ENCODE measurements at regions not wholly inside any gene's neighbourhood (a gene's known extent, or its start where the extent isn't known, plus 50 kb on each side); places are given as distances from the start of the nearest gene placed in this dataset.

- Histone ChIP-seq H2AK5ac (ENCODE audit: low read depth, low read length) (no peak overlapping the region), H2BK5ac (ENCODE audit: low read length) (no peak overlapping the region), H3K4me2 (ENCODE audit: insufficient read depth, low read length, poor library complexity, severe bottlenecking) (no peak overlapping the region), H2BK15ac (ENCODE audit: low read length) (no peak overlapping the region), H3K9ac (ENCODE audit: low read depth, low read length, poor library complexity) (no peak overlapping the region), H3K23ac (ENCODE audit: low read depth, low read length, poor library complexity) (no peak overlapping the region), H3K27me3 (ENCODE audit: control insufficient read depth in 3 of 3, insufficient read depth in 3 of 3, low read depth in 1 of 3, low read length in 3 of 3) (peaks cover 0 to 13% (median 0%) of the 10 kb centered on the region in 3 experiments), H3K4ac (ENCODE audit: low read length) (no peak overlapping the region), H3K14ac (ENCODE audit: low read length) (no peak overlapping the region), H4K8ac (ENCODE audit: low read depth, low read length) (no peak overlapping the region), H2BK12ac (ENCODE audit: low read length) (no peak overlapping the region), H3K27ac (replicated peaks; ENCODE audit: low read length) (no peak overlapping the region), H3K79me1 (ENCODE audit: low read depth, low read length) (no peaks in the 10 kb centered on the region), H3K4me3 (ENCODE audit: low read length in 2 of 2) (no peak overlapping the region), H2AFZ (ENCODE audit: low read length) (no peak overlapping the region), H3K4me1 (ENCODE audit: control insufficient read depth in 2 of 2, insufficient read depth in 1 of 2, low read depth in 1 of 2, low read length in 2 of 2) (no peaks in the 10 kb centered on the region), H3K18ac (ENCODE audit: low read length) (no peak overlapping the region), H2BK120ac (ENCODE audit: low read depth, low read length) (no peak overlapping the region), H4K91ac (ENCODE audit: low read depth, low read length, poor library complexity) (no peak overlapping the region), H3K36me3 (replicated peaks in 1 of 2; ENCODE audit: control insufficient read depth in 2 of 2, insufficient read depth in 2 of 2, low read length in 2 of 2) (no peaks in the 10 kb centered on the region), H3K9me3 (replicated peaks in 1 of 2; ENCODE audit: control insufficient read depth in 2 of 2, insufficient read depth in 1 of 2, low read depth in 1 of 2, low read length in 2 of 2) (no peaks in the 10 kb centered on the region)
- WGBS, 2 donors (ENCODE audit: extremely low coverage in 2 of 2, insufficient read length in 2 of 2, insufficient replicate concordance in 1 of 2) = no CpG with 5 or more reads among the region's 2 CpGs
- DNase-seq (ENCODE audit: low spot score) = no peak
These were observed 207.7 kb downstream of the BARHL2 start for GRCh38 chr1:90509225-90510048.

- Histone ChIP-seq H3K9me3 (replicated peaks in 1 of 2; ENCODE audit: control insufficient read depth in 2 of 2, insufficient read depth in 1 of 2, low read depth in 1 of 2, low read length in 2 of 2) (no peaks in the 10 kb centered on the region), H4K91ac (ENCODE audit: low read depth, low read length, poor library complexity) (no peak overlapping the region), H3K14ac (ENCODE audit: low read length) (no peak overlapping the region), H3K23ac (ENCODE audit: low read depth, low read length, poor library complexity) (no peak overlapping the region), H2AK5ac (ENCODE audit: low read depth, low read length) (no peak overlapping the region), H2BK5ac (ENCODE audit: low read length) (no peak overlapping the region), H4K8ac (ENCODE audit: low read depth, low read length) (no peak overlapping the region), H3K27me3 (ENCODE audit: control insufficient read depth in 3 of 3, insufficient read depth in 3 of 3, low read depth in 1 of 3, low read length in 3 of 3) (peaks cover 0 to 18% (median 0%) of the 10 kb centered on the region in 3 experiments), H3K4me1 (ENCODE audit: control insufficient read depth in 2 of 2, insufficient read depth in 1 of 2, low read depth in 1 of 2, low read length in 2 of 2) (no peaks in the 10 kb centered on the region), H3K36me3 (replicated peaks in 1 of 2; ENCODE audit: control insufficient read depth in 2 of 2, insufficient read depth in 2 of 2, low read length in 2 of 2) (no peaks in the 10 kb centered on the region), H3K9ac (ENCODE audit: low read depth, low read length, poor library complexity) (no peak overlapping the region), H3K4me3 (ENCODE audit: low read length in 2 of 2) (no peak overlapping the region), H3K27ac (replicated peaks; ENCODE audit: low read length) (no peak overlapping the region), H2AFZ (ENCODE audit: low read length) (no peak overlapping the region), H3K4me2 (ENCODE audit: insufficient read depth, low read length, poor library complexity, severe bottlenecking) (no peak overlapping the region), H2BK12ac (ENCODE audit: low read length) (peak overlapping the region; percentile 33), H3K4ac (ENCODE audit: low read length) (no peak overlapping the region), H3K18ac (ENCODE audit: low read length) (no peak overlapping the region), H2BK15ac (ENCODE audit: low read length) (no peak overlapping the region), H2BK120ac (ENCODE audit: low read depth, low read length) (no peak overlapping the region), H3K79me1 (ENCODE audit: low read depth, low read length) (no peaks in the 10 kb centered on the region)
- no CpG with 5 or more reads among the region's 2 CpGs for WGBS, 2 donors (ENCODE audit: extremely low coverage in 2 of 2, insufficient read length in 2 of 2, insufficient replicate concordance in 1 of 2)
- no peak for DNase-seq (ENCODE audit: low spot score)
These were observed 208.5 kb downstream of the BARHL2 start for GRCh38 chr1:90508376-90509167.

- no peak overlapping the region for H3K4me2 ChIP-seq (ENCODE audit: insufficient read depth, low read length, poor library complexity, severe bottlenecking)
- no peaks in the 10 kb centered on the region for H3K9me3 ChIP-seq (replicated peaks in 1 of 2; ENCODE audit: control insufficient read depth in 2 of 2, insufficient read depth in 1 of 2, low read depth in 1 of 2, low read length in 2 of 2)
- no peak overlapping the region for H2AFZ ChIP-seq (ENCODE audit: low read length)
- no peak overlapping the region for H3K14ac ChIP-seq (ENCODE audit: low read length)
- no peak overlapping the region for H3K9ac ChIP-seq (ENCODE audit: low read depth, low read length, poor library complexity)
- no peak overlapping the region for H3K27ac ChIP-seq (replicated peaks; ENCODE audit: low read length)
- no peak overlapping the region for H3K4me3 ChIP-seq (ENCODE audit: low read length in 2 of 2)
- no peak overlapping the region for H2BK120ac ChIP-seq (ENCODE audit: low read depth, low read length)
- H2AK5ac ChIP-seq (ENCODE audit: low read depth, low read length) = no peak overlapping the region
- no peaks in the 10 kb centered on the region for H3K79me1 ChIP-seq (ENCODE audit: low read depth, low read length)
- DNase-seq (ENCODE audit: low spot score) = no peak
- no peak overlapping the region for H4K91ac ChIP-seq (ENCODE audit: low read depth, low read length, poor library complexity)
- H3K18ac ChIP-seq (ENCODE audit: low read length) = no peak overlapping the region
- no peaks in the 10 kb centered on the region for H3K36me3 ChIP-seq (replicated peaks in 1 of 2; ENCODE audit: control insufficient read depth in 2 of 2, insufficient read depth in 2 of 2, low read length in 2 of 2)
- no CpG with 5 or more reads among the region's 5 CpGs for WGBS, 2 donors (ENCODE audit: extremely low coverage in 2 of 2, insufficient read length in 2 of 2, insufficient replicate concordance in 1 of 2)
- peaks cover 2 to 3% of the 10 kb centered on the region in 2 donors for H3K4me1 ChIP-seq (ENCODE audit: control insufficient read depth in 2 of 2, insufficient read depth in 1 of 2, low read depth in 1 of 2, low read length in 2 of 2)
- no peak overlapping the region for H2BK15ac ChIP-seq (ENCODE audit: low read length)
- H3K27me3 ChIP-seq (ENCODE audit: control insufficient read depth in 3 of 3, insufficient read depth in 3 of 3, low read depth in 1 of 3, low read length in 3 of 3) = peaks cover 0 to 18% (median 0%) of the 10 kb centered on the region in 3 experiments
- no peak overlapping the region for H3K4ac ChIP-seq (ENCODE audit: low read length)
- no peak overlapping the region for H2BK12ac ChIP-seq (ENCODE audit: low read length)
- no peak overlapping the region for H4K8ac ChIP-seq (ENCODE audit: low read depth, low read length)
- H2BK5ac ChIP-seq (ENCODE audit: low read length) = no peak overlapping the region
- H3K23ac ChIP-seq (ENCODE audit: low read depth, low read length, poor library complexity) = no peak overlapping the region
These were observed 209.9 kb downstream of the BARHL2 start for GRCh38 chr1:90507173-90507572.

- H3K36me3 ChIP-seq (replicated peaks in 1 of 2; ENCODE audit: control insufficient read depth in 2 of 2, insufficient read depth in 2 of 2, low read length in 2 of 2) = no peaks in the 10 kb centered on the region
- DNase-seq (ENCODE audit: low spot score) = no peak
- no peak overlapping the region for H3K27ac ChIP-seq (replicated peaks; ENCODE audit: low read length)
- no peak overlapping the region for H3K18ac ChIP-seq (ENCODE audit: low read length)
- H3K23ac ChIP-seq (ENCODE audit: low read depth, low read length, poor library complexity) = no peak overlapping the region
- peaks cover 0 to 22% (median 0%) of the 10 kb centered on the region in 3 experiments for H3K27me3 ChIP-seq (ENCODE audit: control insufficient read depth in 3 of 3, insufficient read depth in 3 of 3, low read depth in 1 of 3, low read length in 3 of 3)
- H2AK5ac ChIP-seq (ENCODE audit: low read depth, low read length) = no peak overlapping the region
- H3K4me3 ChIP-seq (ENCODE audit: low read length in 2 of 2) = no peak overlapping the region
- no peak overlapping the region for H4K8ac ChIP-seq (ENCODE audit: low read depth, low read length)
- H2BK120ac ChIP-seq (ENCODE audit: low read depth, low read length) = no peak overlapping the region
- no peaks in the 10 kb centered on the region for H3K79me1 ChIP-seq (ENCODE audit: low read depth, low read length)
- no peaks in the 10 kb centered on the region for H3K9me3 ChIP-seq (replicated peaks in 1 of 2; ENCODE audit: control insufficient read depth in 2 of 2, insufficient read depth in 1 of 2, low read depth in 1 of 2, low read length in 2 of 2)
- no CpG with 5 or more reads among the region's 2 CpGs for WGBS, 2 donors (ENCODE audit: extremely low coverage in 2 of 2, insufficient read length in 2 of 2, insufficient replicate concordance in 1 of 2)
- H3K9ac ChIP-seq (ENCODE audit: low read depth, low read length, poor library complexity) = no peak overlapping the region
- H2BK15ac ChIP-seq (ENCODE audit: low read length) = no peak overlapping the region
- no peak overlapping the region for H2BK12ac ChIP-seq (ENCODE audit: low read length)
- H2AFZ ChIP-seq (ENCODE audit: low read length) = no peak overlapping the region
- H4K91ac ChIP-seq (ENCODE audit: low read depth, low read length, poor library complexity) = no peak overlapping the region
- no peak overlapping the region for H2BK5ac ChIP-seq (ENCODE audit: low read length)
- H3K4ac ChIP-seq (ENCODE audit: low read length) = no peak overlapping the region
- no peak overlapping the region for H3K14ac ChIP-seq (ENCODE audit: low read length)
- peaks cover 4 to 14% of the 10 kb centered on the region in 2 donors for H3K4me1 ChIP-seq (ENCODE audit: control insufficient read depth in 2 of 2, insufficient read depth in 1 of 2, low read depth in 1 of 2, low read length in 2 of 2)
- no peak overlapping the region for H3K4me2 ChIP-seq (ENCODE audit: insufficient read depth, low read length, poor library complexity, severe bottlenecking)
These were observed 211.3 kb downstream of the BARHL2 start for GRCh38 chr1:90505806-90506205.
